Right lung (tissue), 2 donors: ENCODE measurements at regions not wholly inside any gene's neighbourhood (a gene's known extent, or its start where the extent isn't known, plus 50 kb on each side); places are given as distances from the start of the nearest gene placed in this dataset.

Experiments
- DNase-seq, 2 donors: peaks; one replicate each; pipeline ENCODE4 v3.0.0-alpha.2; 2013

GRCh38 chr19:27792576-27793127 is 1420.3 kb downstream of the UQCRFS1 start:
- no peak for DNase-seq

DNA sequence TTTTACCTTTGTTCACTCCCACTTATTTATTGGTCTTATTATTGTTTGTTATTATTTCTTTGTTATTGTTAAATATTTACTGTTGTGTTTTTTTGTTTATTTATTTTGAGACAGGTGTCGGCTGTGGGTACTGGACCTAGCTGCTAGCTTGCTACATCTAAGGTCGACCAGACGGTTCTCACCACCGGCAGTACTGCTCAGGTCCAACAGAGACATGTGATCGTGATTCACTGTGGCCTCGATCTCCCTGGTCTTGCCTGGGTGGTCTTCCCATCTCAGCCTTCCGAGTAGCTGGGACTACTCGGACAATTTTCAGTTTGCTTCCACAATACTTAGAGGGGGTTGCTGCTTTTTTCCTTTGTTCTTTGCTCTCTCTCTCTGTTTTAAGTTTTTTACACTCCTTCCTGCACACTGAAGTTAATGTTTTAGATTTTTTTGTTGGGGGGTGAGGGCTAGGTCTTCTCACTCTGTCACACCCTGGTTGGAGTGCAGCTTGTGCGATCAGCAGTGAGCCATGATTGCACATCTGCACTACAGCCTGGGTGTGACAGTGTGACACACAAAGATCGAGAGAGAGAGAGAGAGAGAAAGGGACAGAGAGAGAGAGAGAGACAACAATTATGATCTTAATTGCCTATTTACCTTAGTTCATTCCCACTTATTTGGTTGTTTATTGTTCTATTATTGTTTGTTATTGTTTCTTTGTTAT is 1432.4 kb downstream of the UQCRFS1 start:
- DNase-seq = no peak

- no peak for DNase-seq
Measured at GRCh38 chr19:27779954-27780353, 1433.0 kb downstream of the UQCRFS1 start.

- no peak for DNase-seq
Measured at GRCh38 chr19:27777726-27778125, 1435.2 kb downstream of the UQCRFS1 start.

DNA sequence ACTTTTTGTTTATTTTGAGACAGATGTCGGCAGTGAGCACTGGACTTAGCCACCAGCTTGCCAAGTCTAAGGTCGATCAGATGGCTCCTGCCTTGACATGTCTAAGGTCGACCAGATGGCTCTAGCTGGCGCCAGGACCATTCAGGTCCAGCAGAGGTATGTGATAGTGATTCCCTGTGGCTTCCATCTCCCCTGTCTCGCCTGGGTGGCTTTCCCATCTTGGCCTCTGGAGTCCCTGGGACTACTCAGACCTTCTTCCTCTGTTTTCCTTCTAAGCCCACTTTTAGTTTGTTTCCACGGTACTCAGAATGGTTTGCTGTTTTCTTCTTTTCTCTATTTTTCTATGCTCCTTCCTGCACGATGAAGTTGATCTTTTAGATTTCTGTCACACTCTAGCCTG is 1435.7 kb downstream of the UQCRFS1 start:
- no peak for DNase-seq

DNA sequence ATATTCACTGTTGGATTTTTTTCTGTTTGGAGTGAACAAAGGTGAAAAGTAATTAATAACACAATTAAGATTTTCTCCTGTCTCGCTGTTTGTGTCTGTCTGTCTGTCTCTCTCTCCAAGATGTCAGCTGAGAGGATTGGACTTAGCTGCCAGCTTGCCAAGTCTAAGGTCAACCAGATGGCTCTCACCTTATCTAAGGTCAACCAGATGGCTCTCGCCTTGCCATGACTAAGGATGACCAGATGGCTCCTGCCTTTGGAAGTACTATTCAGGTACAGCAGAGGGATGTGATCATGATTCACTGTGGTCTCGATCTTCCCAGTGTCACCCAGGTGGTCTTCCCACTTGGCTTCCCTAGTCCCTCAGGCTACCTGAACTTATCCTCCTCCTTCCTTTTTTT is 1436.4 kb downstream of the UQCRFS1 start:
- DNase-seq = no peak

GRCh38 chr19:27776020-27776419 is 1436.9 kb downstream of the UQCRFS1 start:
- no peak for DNase-seq

DNA sequence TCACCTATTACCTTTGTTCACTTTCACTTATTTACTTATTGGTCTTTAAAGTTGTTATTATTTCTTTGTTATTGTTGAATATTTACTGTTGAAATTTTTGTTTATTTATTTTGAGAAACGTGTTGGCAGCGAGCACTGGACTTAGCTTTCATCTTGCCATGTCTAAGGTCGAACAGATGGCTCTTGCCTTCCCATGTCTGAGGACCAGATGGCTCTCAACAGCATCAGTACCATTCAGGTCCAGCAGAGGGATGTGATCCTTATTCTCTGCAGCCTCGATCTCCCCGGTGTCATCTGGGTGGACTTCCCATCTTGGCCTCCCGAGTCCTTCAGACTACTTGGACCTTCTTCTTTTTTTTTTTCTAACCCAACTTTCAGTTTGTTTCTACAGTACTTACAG is 1437.6 kb downstream of the UQCRFS1 start:
- no peak for DNase-seq

GRCh38 chr19:27774827-27775226 is 1438.1 kb downstream of the UQCRFS1 start:
- DNase-seq = no peak

DNA sequence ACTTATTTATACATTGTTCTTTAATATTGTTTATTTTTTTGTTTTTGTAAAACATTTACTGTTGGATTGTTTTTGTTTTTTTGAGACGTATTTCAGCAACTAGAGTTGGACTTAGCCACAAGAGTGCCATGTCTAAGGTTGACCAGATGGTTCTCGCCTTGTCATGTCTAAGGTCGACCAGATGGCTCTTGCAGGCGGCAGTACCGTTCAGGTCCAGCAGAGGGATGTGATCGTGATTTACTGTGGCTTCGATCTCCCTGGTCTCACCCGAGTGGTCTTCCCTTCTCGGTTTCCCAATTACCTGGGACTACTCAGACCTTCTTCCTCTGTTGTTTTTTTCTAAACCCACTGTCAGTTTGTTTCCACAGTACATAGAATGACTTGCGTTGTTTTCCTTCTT is 1438.6 kb downstream of the UQCRFS1 start:
- DNase-seq = no peak

GRCh38 chr19:27773318-27774094 is 1439.4 kb downstream of the UQCRFS1 start:
- DNase-seq = no peak

DNA sequence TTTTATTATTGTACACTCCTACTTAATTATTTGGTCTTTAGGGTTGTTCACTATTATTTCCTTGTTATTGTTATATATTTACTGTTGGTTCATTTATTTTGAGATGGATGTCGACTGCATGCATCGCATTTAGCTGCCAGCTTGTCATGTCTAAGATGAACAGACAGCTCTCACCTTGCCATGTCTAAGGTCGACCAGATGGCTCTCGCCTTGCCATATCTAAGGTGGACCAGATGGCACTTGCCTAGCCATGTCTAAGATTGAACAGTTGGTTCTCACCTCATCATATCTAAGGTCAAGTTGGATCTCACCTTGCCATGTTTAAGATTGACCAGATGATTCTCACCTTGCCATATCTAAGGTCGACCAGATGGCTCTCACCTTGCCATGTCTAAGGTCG is 1440.9 kb downstream of the UQCRFS1 start:
- no peak for DNase-seq

DNA sequence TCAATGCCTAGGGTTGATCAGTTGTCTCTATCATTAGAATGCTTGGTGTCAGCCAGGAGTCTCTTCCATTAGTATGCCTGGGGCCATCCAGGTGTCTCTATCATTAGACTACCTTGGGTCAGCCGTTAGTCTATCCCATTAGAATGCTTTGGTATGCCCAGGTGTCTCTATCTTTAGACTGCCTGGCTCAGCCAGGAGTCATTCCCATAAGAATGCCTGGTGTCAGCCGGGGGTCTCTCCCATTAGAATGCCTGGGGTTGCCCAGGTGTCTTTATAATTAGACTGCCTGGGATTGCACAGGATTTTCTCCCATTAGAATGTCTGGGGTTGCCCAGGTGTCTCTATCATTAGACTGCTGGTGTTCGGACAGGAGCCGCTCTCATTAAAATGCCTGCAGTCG is 1442.9 kb downstream of the UQCRFS1 start:
- DNase-seq = no peak

DNA sequence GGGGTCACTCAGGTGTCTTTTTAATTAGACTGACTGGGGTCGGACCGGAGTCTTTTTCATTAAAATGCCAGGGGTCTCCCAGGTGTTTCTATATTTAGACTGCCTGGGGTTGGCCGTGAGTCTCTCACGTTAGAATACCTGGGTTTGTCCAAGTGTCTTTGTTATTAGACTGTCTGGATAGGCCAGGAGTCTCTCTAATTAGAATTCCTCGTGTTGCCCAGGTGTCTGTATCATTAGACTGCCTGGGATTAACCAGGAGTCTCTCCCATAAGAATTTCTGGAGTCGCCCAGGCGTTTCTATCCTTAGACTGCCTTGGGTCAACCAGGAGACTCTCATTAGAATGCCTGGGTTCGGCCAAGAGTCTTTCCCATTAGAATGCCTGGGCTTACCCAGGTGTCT is 1445.7 kb downstream of the UQCRFS1 start:
- no peak for DNase-seq

DNA sequence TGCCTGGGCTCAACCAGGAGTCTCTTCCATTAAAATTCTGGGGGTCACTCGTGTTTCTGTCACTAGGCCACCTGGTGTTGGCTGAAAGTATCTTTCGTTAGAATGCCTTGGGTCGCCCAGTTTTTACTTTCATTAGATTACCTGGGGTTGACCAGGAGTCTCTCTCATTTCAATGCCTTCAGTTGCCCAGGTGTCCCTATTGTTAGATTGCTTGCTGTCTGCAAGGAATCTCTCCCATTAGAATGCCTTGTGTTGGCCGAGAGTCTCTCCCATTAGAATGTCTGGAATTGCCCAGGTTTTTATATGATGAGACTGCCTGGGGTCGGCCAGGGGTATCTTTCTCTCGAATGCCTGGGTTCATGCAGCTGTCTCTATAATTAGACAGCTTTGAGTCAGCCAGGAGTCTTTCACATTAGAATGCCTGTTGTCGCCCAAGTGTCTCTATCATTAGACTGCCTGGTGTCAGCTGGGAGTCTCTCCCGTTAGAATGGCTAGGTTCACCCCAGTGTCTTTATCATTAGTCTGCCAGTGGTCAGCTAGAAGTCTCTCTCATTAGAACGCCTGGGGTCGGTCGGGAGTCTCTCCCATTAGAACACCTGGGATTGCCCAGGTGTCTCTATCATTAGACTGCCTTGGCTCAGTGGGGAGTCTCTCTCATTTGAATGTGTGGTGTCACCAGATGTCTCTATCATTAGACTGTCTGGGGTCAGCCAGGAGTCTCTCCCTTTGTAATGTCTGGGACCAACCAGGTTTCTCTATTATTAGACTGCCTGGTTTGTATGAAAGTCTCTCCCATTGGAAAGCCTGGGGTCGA is 1446.8 kb downstream of the UQCRFS1 start:
- no peak for DNase-seq

DNA sequence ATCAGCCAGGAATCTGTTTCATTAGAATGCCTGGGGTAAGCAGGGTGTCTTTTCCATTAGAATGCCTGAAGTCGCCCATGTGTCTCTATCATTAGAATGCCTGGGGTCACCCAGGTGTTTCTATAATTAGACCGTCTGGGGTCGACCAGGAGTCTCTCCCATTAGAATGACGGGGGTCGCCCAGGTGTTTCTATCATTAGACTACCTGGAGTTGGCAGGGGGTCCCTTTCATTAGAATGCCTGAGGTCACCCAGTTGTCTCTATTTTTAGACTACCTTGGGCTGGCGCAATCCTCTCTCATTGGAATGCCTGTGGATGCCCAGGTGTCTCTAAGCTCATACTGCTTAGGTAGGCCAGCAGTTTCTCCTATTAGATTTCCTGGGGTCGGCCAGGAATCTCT is 1447.6 kb downstream of the UQCRFS1 start:
- DNase-seq = no peak

DNA sequence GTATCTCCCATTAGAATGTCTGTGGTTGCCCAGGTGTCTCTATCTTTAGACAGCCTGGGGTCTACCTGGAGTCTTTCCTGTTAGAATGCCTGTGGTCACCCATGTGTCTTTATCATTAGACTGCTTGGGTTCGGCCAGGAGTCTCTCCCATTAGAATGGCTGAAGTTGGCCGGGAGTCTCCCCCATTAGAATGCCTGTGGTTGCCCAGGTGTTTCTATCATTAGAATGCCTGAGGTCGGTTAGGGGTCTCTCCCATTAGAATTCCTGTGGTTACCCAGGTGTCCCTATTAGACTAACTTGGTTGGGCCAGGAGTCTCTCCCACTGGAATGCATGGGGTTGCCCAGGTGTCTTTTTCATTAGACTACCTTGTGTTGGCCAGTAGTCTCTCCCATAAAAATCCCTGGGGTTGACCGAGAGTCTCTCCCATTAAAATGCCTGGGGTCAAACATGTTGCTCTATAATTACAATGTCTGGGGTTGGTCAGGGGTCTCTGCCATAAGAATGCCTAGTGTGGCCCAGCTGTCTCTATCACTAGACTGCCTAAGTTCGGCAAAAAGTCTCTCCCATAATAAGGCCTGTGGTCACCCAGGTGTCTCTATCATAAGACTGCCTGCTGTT is 1448.7 kb downstream of the UQCRFS1 start:
- no peak for DNase-seq

GRCh38 chr19:27762933-27763332 is 1450.0 kb downstream of the UQCRFS1 start:
- no peak for DNase-seq

GRCh38 chr19:27759896-27760295 is 1453.1 kb downstream of the UQCRFS1 start:
- DNase-seq = no peak

GRCh38 chr19:27758626-27759505 is 1454.1 kb downstream of the UQCRFS1 start:
- DNase-seq = no peak

- DNase-seq = no peak
Measured at GRCh38 chr19:27754700-27755099, 1458.3 kb downstream of the UQCRFS1 start.
